UCSD-AML1 (cell line): ENCODE measurements at regions not wholly inside any gene's neighbourhood (a gene's known extent, or its start where the extent isn't known, plus 50 kb on each side); places are given as distances from the start of the nearest gene placed in this dataset.
"Not testable (repeated sequence)": the region's sequence is repeated elsewhere in the genome, so short reads cannot be mapped to it uniquely, and the experiment has no call there.

Experiments used
- DNase-seq: peaks from one replicate; lab custom pipeline; 2025; ENCODE audit not compliant: unreplicated experiment; lab: John Stamatoyannopoulos, UW

DNA sequence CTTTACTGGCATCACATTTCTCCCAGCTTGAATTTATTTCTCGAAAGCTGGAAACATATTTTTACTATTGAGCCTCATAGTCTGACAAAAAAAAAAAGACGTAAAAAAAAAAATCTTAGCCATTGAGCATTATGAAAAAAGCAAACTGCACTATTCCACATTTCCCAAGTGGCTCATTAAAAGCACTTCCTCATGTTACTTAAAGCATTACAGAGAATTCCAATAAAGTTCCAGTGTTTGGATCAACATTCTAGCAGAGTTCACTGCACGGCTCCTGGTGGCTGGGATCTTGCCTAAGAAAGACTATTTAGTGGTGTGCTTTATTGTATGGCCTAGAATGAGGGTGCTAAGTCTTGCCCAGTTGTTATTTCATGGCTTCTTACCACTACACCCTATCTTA lies 476.2 kb downstream of the PPARGC1A start:
- no peak for DNase-seq

DNA sequence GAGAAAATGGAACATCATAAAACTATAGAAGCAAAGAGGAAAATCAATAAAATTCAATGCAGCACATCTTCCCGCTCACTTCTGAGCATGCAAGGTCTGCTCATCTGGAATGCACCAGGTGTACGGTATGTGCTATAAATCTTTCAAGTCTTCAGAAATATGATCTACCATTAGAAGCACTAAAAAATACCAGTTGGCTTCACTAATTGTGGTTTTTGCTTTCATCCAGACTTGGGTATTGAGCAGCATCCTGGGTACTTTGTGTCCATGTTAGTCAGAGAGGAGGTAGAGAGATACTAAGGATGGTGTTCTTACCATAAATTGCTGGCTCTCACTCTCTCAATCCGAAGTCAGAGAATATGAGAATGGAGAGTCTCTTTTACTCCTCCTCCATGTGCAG lies 477.1 kb downstream of the PPARGC1A start:
- DNase-seq: no peak

DNA sequence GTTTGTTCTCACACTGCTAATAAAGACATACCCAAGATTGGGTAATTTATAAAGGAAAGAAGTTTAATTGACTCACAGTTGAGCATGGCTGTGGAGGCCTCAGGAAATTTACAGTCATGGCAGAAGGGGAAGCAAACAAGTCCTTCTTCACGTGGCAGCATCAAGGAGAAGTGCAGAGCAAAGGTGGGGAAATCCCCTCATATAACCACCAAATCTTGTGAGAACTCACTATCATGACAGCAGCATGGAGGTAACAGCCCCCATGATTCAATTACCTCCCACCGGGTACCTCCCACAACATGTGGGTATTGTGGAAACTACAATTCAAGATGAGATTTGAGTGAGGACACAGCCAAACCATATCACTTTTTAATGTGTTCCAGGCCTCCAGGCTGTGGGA lies 480.9 kb downstream of the PPARGC1A start:
- not testable (repeated sequence) for DNase-seq

DNA sequence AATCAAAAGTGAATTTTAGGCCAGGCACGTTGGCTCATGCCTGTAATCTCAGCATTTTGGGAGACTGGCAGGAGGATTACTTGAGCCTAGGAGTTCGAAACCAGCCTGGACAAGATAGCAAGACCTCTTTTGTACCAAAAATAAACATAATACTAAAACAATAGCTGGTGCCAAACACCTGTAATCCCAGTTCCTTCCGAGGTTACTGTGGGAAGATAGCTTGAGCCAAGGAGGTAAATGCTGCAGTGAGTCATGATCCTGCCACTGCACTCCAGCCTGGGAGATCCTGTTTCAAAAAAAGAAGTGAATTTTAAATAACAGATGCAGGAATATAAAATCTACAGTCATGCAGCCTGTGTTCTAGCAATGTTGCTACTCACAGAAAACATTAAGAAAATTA lies 488.3 kb downstream of the PPARGC1A start:
- no peak for DNase-seq

DNA sequence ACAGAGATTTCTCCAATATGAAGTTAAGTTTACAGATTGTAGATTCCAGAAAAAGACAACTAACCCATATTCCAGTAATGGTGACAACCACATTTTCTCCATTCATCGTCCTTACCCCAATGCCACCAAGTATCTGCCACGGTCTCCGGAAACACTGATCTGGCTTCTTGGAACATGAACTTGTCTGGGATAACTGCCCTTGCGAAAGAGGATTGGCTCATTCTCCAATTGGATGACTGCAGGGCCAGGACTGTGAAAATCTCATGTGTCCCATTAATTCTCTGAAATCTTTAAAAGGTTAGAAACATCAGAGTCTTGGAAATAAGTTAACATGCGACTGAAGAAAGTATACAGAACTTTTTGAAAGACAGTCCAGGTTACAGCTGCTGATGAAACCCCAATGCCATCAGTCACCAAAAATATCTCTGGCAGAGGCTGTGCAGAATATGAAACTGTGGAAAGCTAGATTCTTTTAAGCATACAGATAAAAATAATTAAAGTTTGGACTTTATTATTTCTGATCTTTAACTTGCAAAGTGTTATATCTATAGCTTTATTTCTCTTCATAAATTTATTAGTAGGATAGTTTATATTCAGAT lies 496.9 kb downstream of the PPARGC1A start:
- DNase-seq: no peak

DNA sequence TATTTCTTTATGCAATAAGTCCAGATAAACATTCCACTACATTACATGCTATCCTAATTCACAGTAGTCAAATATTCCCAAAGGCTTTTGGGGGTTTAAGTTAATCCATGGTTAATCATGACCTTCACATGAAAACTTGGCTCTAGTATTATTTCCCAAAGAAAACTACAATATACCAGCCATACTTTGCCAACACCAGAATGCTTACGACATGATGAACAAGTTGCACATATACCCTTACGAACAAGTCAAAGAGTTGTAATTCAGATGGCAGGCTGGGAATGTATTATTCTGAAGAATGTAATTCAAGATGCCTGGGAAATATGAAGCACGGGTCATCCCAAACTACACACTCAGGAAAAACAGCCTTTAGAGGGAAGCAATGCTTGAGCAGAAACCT lies 499.6 kb downstream of the PPARGC1A start:
- DNase-seq: no peak

DNA sequence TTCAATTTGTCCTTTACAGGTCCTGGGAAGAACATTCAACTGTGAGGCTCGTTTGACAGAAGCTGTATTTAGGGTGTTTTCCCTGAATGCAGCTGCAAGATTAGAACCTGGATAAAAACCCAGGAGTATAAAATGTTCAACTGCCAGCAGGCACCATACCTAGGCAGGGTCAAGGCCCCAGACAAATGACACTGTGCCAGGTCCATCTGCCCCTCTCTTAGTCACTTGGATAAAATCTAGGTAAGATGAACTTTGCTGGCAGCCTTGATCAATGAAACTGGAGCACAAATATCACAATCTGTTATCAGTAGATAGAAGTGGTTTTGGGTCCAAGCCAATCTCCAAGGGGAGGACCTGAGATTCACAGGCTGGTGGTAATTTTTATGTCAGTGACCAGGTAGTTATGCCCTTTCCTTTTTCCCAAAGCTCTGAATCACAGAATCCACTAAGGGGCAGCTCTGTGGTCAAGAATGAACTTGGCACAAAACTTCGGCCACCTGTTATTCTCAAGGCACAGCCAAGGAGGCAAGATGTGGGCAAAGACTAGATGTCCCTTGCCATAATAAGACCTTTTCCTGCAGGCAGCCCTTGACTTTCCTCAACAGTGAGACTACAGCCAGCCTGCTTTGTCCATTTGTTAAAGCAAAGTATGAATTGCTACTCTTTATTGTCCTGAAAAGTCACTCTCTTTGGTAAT lies 501.0 kb downstream of the PPARGC1A start:
- no peak for DNase-seq

DNA sequence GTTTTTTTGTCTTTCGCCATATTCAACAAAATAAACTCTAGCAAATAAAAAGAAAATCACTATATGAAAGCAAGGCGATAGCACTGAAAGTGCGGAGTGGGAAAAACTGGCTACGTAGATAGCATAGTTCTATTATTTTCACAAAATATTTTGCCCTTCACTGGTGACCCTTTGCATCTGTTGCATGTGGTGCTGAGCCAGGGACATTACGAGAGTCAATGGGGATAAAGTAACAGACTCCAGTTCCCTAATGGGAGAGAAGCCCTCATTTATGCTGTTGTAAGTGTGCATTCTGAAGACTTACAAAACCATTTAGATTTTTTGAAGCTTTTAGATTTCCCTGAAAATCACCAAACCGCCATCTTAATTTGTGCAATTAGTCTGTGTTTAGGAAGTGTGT lies 501.6 kb downstream of the PPARGC1A start:
- no peak for DNase-seq

DNA sequence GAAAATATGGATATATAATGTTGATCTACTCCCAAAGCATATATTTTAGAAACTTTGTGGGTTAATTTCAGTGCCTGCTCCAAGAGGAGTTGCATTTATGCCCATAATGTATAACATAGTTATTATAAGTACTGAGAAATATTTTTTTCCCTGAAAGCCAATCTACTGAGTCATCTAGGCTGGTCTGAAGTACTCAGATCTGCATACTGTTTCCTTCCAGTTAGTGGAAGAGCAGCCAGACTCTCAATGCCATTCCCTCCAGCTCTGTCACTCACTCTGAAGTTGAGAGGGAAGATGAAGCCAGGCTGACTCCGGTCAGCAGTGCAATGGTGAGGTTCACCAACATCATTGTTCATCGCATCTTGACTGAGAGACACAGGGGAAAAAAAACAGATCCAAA lies 505.1 kb downstream of the PPARGC1A start:
- DNase-seq: no peak

DNA sequence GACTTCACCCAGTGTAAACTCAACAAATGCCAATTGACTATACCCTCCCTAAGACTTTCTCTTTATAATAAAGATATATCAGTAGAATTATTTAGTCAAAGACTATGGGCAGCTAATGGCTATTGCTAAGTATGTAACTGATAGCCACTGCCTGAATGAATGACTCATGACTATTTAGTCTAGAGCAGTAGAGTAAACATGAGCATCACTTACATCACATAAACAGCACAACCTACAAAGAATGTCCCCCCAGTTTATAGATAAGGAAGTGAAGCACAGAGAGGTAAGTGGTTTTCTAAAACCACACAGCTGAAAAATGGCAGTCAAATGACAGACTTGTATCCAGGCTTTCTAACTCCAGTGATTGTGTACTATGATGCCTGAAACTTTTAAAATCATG lies 507.0 kb downstream of the PPARGC1A start:
- no peak for DNase-seq

DNA sequence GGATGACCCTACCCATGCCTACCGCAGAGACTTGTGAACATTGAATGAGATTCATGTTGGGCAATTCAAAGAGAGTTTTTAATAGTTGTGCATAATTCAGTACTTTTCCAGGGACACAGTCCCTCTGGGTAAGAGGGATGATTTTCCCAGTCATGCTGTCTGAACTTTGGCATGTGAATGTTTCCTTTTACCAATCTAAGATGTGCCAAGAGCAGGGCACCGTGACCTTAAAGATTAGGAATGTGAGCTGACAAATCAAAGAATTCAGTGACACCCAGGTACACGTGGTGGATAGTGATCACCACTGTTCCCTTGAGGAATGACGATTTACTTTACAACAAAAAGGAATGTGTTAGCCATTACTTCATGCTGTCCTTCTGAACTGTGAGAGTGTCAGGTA lies 515.6 kb downstream of the PPARGC1A start:
- DNase-seq: no peak

DNA sequence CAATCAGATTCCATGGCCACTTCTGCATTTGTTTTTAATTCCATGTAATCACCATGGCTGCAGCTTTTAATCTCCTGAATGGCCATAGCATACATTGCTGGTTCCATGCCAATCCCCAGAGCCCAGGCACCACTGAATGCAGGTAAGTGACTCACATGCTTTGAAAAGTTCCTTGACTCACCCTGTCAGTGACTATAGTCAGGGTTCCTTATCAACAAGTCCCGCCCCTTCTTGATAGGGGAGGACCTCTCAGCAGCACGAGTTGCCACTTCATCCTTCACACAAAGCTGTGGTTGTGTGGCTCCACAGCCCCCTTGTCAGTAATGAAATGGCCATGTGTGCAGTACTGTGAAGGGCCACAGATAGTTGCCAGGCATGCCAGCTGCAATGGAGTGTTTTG lies 516.6 kb downstream of the PPARGC1A start:
- no peak for DNase-seq

DNA sequence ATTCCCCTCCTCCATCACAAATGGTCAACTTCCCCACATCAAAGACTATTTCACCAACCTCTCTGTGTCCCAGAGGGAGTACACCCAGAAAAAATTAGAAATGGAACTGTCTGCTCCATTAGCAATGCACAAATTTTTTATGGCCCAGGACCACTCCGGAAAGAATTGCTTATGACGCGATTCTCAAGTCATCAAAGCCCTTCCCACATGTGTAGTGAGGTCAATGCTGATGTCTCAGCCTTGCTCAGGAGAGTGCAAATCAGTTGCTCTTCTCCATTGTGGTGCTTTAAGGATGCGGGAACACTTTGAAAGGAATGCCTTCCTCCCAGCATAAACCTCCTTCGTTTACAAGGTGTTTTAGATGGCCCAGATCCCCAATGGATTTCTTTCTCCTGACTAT lies 518.3 kb downstream of the PPARGC1A start:
- DNase-seq: no peak

DNA sequence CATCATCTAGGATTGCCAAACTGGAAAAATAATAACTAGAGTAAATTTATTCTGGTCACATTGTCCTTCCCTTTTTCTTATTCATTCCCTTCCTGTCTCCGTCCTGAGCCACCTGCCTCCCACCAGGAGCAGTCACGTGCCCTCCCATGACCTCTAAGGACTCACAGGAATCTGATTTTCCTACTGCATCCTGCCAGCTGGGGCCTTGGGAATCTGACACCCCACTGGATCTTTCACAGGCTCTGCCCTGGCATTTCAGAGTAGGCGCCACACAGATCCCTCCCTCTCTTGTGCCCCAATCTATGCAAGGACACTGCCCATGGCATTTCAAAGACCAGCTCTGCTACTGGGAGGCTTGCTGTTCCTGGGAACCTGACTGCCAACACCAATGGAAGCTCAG lies 520.5 kb downstream of the PPARGC1A start:
- no peak for DNase-seq

DNA sequence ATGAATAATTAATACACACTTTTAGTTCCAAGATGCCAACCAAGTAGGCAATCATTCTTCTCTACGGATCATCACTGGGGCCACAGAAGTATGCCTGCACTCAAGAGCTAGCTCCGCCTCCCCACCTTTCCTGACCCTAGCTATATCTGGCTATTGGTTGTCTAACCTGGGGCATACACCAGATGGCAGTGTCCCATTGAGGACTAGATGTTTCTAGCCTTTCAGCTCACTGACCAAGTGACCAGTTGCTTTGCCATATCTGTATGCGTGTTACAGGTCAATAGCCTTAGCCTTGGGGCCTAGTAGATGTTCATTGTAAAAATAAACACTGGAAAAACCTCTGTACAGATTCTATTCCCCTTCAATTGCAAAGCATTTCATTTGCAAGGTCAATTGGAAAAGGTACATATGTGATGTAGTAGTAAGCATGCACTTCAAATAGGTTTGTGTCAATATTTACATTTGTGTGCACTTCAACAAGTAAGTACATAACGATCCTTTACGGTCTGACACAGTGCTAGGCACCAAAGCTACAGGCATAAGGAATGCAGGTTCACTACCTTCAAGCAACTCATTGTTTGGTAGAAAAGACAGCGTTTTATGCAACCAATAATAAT lies 521.7 kb downstream of the PPARGC1A start:
- no peak for DNase-seq

DNA sequence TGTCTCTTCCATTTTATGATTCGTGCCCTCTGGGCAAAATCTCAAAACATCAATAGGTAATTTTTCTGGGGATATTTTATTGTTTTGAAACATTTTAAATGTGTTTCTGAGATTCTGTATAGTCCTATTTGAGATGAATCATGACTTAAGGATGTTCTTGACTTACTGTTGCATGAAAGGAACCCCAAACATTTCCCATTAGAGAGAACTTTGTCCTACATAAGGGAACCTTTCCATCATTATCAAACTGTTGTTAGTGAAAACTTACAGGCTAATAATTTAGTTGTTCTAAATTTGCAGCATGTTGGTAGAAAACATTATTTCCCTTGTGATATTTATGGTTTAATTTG lies 523.3 kb downstream of the PPARGC1A start:
- no peak for DNase-seq

DNA sequence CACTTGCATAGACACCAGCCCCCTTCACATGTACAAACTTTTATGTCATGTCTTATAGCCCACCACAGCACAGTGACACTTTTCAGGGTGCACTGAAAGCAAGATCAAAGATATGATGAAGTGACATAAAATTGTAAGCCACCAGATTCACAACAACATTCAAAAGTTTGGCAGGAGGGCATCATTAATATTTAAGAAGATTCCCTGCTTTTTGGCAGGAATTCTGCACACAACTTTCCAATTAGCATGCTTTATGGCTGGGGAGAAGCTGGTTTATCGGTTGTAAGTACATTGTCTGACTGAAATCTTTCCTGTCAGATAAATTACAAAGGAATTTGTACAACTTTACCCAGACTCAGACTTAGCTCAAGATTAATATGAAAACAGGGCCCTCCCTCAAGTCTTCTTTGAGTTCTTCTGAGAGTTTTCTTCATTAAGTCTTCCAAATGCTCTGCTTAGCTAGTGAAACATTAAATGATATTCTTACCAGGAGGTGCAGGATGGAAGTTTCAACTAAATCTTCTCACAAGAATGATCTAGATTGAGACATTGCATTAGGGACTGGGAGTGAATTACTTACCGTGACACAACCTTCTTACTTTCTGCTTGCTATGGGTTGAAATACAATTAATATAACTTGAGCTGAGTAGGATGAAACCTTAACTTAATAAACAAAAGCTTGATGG lies 523.8 kb downstream of the PPARGC1A start:
- DNase-seq: no peak

DNA sequence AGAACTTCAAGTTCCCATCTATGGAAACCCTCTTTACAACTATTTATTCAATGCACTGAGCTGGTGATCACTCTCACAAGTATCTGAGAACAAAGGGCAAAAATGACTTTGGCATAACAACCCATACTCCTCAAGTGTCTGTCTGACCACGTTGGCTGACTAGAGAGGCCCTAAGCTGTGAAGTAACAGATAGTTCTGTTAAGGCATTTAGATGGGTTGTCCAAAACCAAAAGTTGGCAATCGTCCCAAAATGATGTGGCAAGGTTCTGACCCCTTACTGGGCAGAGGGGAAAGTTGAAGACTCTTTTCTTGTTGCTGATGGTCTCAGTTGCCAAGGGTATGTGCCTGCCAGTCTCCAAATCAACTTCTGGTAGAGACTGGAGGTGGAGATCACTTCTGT lies 524.8 kb downstream of the PPARGC1A start:
- DNase-seq: no peak

DNA sequence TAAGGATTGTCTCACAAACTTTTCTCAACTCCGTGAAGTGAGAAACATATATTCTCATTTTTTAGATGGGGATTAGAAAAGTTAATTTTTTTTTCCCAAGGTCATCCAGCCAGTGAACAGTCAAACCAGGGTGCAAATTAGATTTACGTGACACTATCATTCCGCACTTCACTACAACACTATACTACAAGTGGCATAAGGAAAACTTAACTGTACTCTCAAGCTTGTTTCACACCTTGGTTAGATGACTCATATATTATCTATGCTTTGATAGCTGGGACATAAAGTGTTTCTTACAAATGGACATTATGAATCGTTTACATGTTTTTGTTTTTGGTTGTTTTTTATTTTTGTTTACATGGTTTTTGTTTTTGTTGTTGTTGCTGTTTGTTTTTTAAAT lies 525.7 kb downstream of the PPARGC1A start:
- DNase-seq: no peak

DNA sequence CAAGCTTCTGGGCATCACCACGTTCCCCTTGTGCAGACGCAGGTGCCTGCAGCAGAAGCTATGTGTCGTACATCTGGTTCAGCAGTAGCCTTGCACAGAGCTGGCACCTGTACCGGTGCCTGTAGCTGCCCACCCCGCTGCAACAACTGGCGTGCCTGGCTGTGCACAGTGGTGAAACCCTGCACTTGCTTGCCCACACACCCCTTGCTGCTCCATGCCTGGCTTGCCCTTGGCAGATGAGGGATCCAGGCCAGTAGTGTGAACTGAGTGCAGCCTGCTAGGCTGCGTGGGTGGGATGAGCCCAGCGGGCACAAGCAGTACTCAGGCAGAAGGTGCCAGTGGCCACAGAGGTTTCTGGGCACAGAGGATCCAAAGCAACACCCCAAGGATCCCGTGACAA lies 528.4 kb downstream of the PPARGC1A start:
- no peak for DNase-seq

DNA sequence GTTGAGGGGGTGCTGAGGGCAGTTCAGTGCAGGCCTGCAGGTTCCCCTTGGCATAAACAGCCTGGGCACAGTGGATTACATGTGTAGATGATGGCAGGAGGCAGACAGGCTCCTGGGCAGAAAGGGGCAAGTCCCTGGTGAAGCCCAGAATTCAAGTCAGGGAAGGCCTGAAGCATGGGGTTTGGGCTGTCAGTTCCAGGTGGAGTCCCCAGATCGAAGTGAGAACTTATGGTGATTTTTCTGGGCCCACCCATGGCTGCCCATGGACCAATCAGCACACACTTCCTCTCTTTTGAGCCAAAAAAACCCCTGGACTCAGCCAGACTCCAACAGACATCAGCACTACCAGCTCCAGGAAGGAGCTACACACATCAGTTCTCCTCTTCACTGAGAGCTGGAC lies 529.1 kb downstream of the PPARGC1A start:
- DNase-seq: no peak

DNA sequence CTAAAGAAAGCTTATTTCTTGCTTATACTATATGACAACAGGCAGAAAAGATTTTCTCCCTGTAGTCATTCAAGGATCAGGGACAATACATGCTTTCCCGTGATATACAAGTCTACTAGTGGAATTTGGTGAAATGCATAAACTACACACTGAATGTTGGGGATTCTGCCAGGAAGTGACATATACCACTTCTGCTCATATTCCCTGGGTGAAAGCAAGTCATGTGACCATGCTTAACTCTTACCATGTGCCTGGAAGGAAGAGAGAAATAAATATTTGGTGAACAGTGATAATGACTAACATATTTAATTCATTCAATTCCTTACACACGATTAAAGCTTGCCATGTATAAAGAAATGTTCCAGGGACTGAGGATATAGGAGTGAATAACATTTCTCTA lies 534.6 kb downstream of the PPARGC1A start:
- no peak for DNase-seq
